Loucy (cell line): ENCODE measurements at regions not wholly inside any gene's neighbourhood (a gene's known extent, or its start where the extent isn't known, plus 50 kb on each side); places are given as distances from the start of the nearest gene placed in this dataset.

Experiments
- H2AFZ ChIP-seq: fragments of 200-600 bp; sonication (generic); 2 replicates; pipeline ENCODE4 v1.6.0; 2016; ENCODE audit warnings: antibody characterized with exemption, mild to moderate bottlenecking, low read length, moderate library complexity
- H3F3A ChIP-seq: fragments of 200-600 bp; 2 replicates; pipeline ENCODE4 v1.6.0; 2016; ENCODE audit warnings: antibody characterized with exemption, low read depth, mild to moderate bottlenecking
- H3K27me3 ChIP-seq: fragments of 200-600 bp; sonication (generic); 2 replicates; pipeline ENCODE4 v1.6.1; 2014; ENCODE audit warnings: low read length, mild to moderate bottlenecking; ENCODE audit not compliant: insufficient read depth, poor library complexity, severe bottlenecking
- H3K36me3 ChIP-seq: fragments of 200-600 bp; sonication (generic); 2 replicates; pipeline ENCODE4 v1.6.1; 2016; ENCODE audit warnings: low read length; ENCODE audit not compliant: insufficient read depth
- H3K4me1 ChIP-seq: fragments of 200-600 bp; sonication (generic); 2 replicates; pipeline ENCODE4 v1.5.1; 2014; ENCODE audit warnings: low read length, mild to moderate bottlenecking; ENCODE audit not compliant: insufficient read depth, poor library complexity, severe bottlenecking
- H3K4me2 ChIP-seq: fragments of 200-600 bp; sonication (generic); 2 replicates; pipeline ENCODE4 v1.6.0; 2014; ENCODE audit warnings: antibody characterized with exemption, low read length, low read depth, mild to moderate bottlenecking; ENCODE audit not compliant: poor library complexity, severe bottlenecking
- H3K4me3 ChIP-seq: fragments of 200-600 bp; sonication (generic); 2 replicates; pipeline ENCODE4 v1.5.1; 2014; ENCODE audit warnings: low read length, mild to moderate bottlenecking, mixed read lengths; ENCODE audit not compliant: poor library complexity, severe bottlenecking
- H3K79me2 ChIP-seq: fragments of 200-600 bp; sonication (generic); 2 replicates; pipeline ENCODE4 v1.6.1; 2014; ENCODE audit warnings: low read length; ENCODE audit not compliant: insufficient read depth
- H3K9ac ChIP-seq: fragments of 200-600 bp; sonication (generic); 2 replicates; pipeline ENCODE4 v1.6.0; 2014; ENCODE audit warnings: mild to moderate bottlenecking, low read depth, low read length, moderate library complexity; ENCODE audit not compliant: poor library complexity, severe bottlenecking
- H3K9me2 ChIP-seq: fragments of 200-600 bp; sonication (generic); replicated peaks from 2 replicates; pipeline ENCODE4 v1.6.1; 2016; ENCODE audit warnings: low read depth, low read length, mixed read lengths
- H3K9me3 ChIP-seq: fragments of 200-600 bp; sonication (generic); 2 replicates; pipeline ENCODE4 v1.6.1; 2014; ENCODE audit warnings: mild to moderate bottlenecking, antibody characterized with exemption, low read length, low read depth; ENCODE audit not compliant: insufficient read depth
- H4K20me1 ChIP-seq: fragments of 200-600 bp; sonication (generic); 2 replicates; pipeline ENCODE4 v1.6.0; 2014; ENCODE audit warnings: antibody characterized with exemption, low read length, mild to moderate bottlenecking; ENCODE audit not compliant: insufficient read depth, poor library complexity, severe bottlenecking
- CTCF ChIP-seq: fragments of 200-600 bp; sonication (generic); conservative IDR thresholded peaks from 2 replicates; pipeline ENCODE4 v1.5.1; 2014; ENCODE audit warnings: mild to moderate bottlenecking, antibody characterized with exemption, low read length
- EZH2phosphoT487 ChIP-seq: fragments of 200-600 bp; IDR thresholded peaks from 2 replicates; pipeline ENCODE4 v1.6.1; 2018; ENCODE audit warnings: antibody characterized with exemption, mild to moderate bottlenecking, moderate library complexity, borderline replicate concordance

- no peaks in the 10 kb centered on the region for H4K20me1 ChIP-seq
- TF ChIP-seq EZH2phosphoT487 (no peak), CTCF (no peak)
- H3K79me2 ChIP-seq = no peaks in the 10 kb centered on the region
- H3K4me2 ChIP-seq = no peak overlapping the region
- no peaks in the 10 kb centered on the region for H3K36me3 ChIP-seq
- H3K4me1 ChIP-seq = peaks cover 14% of the 10 kb centered on the region
- H3K27me3 ChIP-seq = peaks cover 28% of the 10 kb centered on the region
- no peak overlapping the region for H3K4me3 ChIP-seq
- H3K9me3 ChIP-seq = no peaks in the 10 kb centered on the region
- no peak overlapping the region for H2AFZ ChIP-seq
- H3F3A ChIP-seq = no peaks in the 10 kb centered on the region
- no peaks in the 10 kb centered on the region for H3K9me2 ChIP-seq
- H3K9ac ChIP-seq = no peak overlapping the region
These were observed 167.8 kb downstream of the AASDH start for GRCh38 chr4:56219447-56219846.

- no peaks in the 10 kb centered on the region for H4K20me1 ChIP-seq
- TF ChIP-seq CTCF (no peak), EZH2phosphoT487 (no peak)
- H3K9me2 ChIP-seq = no peaks in the 10 kb centered on the region
- no peak overlapping the region for H3K4me3 ChIP-seq
- no peak overlapping the region for H3K4me2 ChIP-seq
- H2AFZ ChIP-seq = no peak overlapping the region
- H3K9ac ChIP-seq = no peak overlapping the region
- H3F3A ChIP-seq = no peaks in the 10 kb centered on the region
- no peaks in the 10 kb centered on the region for H3K36me3 ChIP-seq
- no peaks in the 10 kb centered on the region for H3K9me3 ChIP-seq
- H3K27me3 ChIP-seq = peaks cover 17% of the 10 kb centered on the region
- H3K79me2 ChIP-seq = no peaks in the 10 kb centered on the region
- peaks cover 14% of the 10 kb centered on the region for H3K4me1 ChIP-seq
These were observed 168.9 kb downstream of the AASDH start for GRCh38 chr4:56218230-56218895.

GRCh38 chr4:56217343-56217890, 169.9 kb downstream of the AASDH start:
- Histone ChIP-seq H3K9me2 (no peaks in the 10 kb centered on the region), H3K4me3 (no peak overlapping the region), H3K36me3 (no peaks in the 10 kb centered on the region), H3K9me3 (no peaks in the 10 kb centered on the region), H3K4me2 (no peak overlapping the region), H3K79me2 (no peaks in the 10 kb centered on the region), H4K20me1 (no peaks in the 10 kb centered on the region), H3F3A (no peaks in the 10 kb centered on the region), H3K27me3 (peaks cover 13% of the 10 kb centered on the region), H2AFZ (no peak overlapping the region), H3K4me1 (peaks cover 14% of the 10 kb centered on the region), H3K9ac (no peak overlapping the region)
- no peak for TF ChIP-seq EZH2phosphoT487
- TF ChIP-seq CTCF = no peak
